ENCODE measurements at regions not wholly inside any gene's neighbourhood (a gene's known extent, or its start where the extent isn't known, plus 50 kb on each side); places are given as distances from the start of the nearest gene placed in this dataset.

GRCh38 chr22:44380756-44381486 is 68.2 kb upstream of the SHISAL1 start:
- TF ChIP-seq CTCF (IDR thresholded peaks at IDR 0.05; ENCODE audit: extremely low read depth in 1 of 2, insufficient read depth in 1 of 2, low read depth in 1 of 2, low read length in 2 of 2) = no peak
- TF ChIP-seq MAX (IDR thresholded peaks at IDR 0.05; ENCODE audit: insufficient read depth, insufficient read length) = no peak
- TF ChIP-seq POLR2AphosphoS5 (IDR thresholded peaks at IDR 0.05; ENCODE audit: insufficient read depth, low read depth, low read length) = no peak
- no peak for TF ChIP-seq FOS (IDR thresholded peaks at IDR 0.05; ENCODE audit: borderline replicate concordance, insufficient read depth, low read length)
- no peak for TF ChIP-seq POLR2A (IDR thresholded peaks at IDR 0.05; ENCODE audit: low read depth, low read length)
- TF ChIP-seq MYC (IDR thresholded peaks at IDR 0.05; ENCODE audit: low read depth, low read length) = no peak
- no peak for TF ChIP-seq EZH2 (IDR thresholded peaks at IDR 0.05; ENCODE audit: borderline replicate concordance, low read depth, low read length, severe bottlenecking)
- TF ChIP-seq JUN (IDR thresholded peaks at IDR 0.05; ENCODE audit: borderline replicate concordance, insufficient read depth, insufficient read length, low read depth) = no peak

All from endothelial cell of umbilical vein (primary cell).